Tongue (tissue), 1 donor: ENCODE measurements at regions not wholly inside any gene's neighbourhood (a gene's known extent, or its start where the extent isn't known, plus 50 kb on each side); places are given as distances from the start of the nearest gene placed in this dataset.
"Not testable (repeated sequence)": the region's sequence is repeated elsewhere in the genome, so short reads cannot be mapped to it uniquely, and the experiment has no call there.

Experiments
- DNase-seq: peaks from one replicate; pipeline ENCODE4 v3.0.0-alpha.2; 2015

GRCh38 chr13:54599413-54599812 is 1570.8 kb downstream of the OLFM4 start:
- DNase-seq: no peak

DNA sequence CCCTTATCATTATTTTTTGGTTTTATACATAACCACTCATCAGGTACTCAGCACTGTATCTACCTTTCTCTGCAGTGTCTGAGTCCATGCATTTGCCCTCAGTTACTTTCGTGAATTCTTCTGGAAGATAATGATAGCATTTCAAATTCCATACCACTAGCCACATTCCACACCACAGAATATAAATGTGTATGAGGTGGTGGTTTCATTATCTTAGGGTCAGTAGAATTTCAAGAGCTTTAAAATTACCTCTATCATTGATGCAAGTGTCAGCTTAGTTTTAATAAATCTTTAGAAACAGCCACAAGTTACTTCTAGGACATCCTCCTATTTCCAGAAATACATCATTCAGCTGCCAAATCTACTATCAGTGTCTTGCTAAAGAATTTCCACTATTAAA is 1578.3 kb downstream of the OLFM4 start:
- DNase-seq: no peak

DNA sequence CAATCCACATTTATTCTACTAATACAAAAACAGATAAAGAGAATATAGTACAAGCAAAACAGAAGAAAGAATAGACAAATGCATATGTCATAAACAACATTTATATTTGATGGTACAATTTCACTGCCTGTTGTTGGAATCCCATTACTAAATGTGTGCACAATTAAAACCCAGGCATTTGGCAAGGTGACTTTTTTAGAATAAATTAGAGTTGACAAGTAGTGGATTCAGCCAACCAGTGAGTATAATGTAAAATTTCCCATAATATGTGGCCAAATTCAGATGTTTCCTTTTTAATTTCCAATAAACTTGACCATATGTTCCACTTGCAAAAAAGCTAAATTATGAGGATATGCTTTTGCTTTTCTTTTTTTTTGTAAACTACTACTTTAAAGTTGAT is 1578.8 kb downstream of the OLFM4 start:
- no peak for DNase-seq

DNA sequence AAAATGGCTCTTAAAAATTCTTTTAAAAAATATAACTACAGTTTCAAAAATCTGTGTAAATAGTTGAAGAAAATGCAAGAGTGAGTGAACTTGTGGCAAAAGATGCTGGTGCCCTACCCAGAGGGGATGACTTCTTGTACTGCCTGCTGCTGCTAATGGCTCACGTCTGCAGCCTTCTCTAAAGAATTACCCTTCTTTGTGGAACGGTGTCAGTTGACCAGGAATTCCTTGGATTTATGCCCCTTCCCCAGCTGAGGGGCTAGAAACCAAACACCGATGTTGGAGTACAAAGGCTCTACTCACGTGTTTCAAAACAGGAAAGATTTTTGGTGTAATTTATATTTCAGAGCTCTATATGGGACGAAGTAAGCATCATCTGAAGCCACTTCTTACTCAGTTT is 1582.8 kb downstream of the OLFM4 start:
- DNase-seq: no peak

DNA sequence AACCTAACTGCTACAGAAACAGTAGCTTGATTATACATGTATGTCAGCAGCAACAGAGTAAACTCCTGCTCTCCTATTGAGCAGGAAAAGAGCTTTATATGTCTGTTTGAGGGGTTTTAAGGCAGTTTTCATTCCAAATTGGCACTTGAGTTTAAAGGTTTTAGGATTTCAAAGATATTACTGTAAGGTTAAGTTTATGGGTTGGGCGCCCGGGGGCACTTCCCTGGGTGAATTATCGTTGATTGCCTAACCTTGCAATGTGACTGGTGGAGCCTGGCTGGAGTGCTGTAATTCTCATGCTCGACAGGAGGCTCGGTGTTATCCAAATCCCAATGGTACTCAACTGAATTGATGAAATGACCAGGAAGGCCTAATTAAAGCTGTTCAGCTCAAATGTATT is 1586.1 kb downstream of the OLFM4 start:
- DNase-seq: no peak

GRCh38 chr13:54626504-54626903 is 1597.9 kb downstream of the OLFM4 start:
- not testable (repeated sequence) for DNase-seq

DNA sequence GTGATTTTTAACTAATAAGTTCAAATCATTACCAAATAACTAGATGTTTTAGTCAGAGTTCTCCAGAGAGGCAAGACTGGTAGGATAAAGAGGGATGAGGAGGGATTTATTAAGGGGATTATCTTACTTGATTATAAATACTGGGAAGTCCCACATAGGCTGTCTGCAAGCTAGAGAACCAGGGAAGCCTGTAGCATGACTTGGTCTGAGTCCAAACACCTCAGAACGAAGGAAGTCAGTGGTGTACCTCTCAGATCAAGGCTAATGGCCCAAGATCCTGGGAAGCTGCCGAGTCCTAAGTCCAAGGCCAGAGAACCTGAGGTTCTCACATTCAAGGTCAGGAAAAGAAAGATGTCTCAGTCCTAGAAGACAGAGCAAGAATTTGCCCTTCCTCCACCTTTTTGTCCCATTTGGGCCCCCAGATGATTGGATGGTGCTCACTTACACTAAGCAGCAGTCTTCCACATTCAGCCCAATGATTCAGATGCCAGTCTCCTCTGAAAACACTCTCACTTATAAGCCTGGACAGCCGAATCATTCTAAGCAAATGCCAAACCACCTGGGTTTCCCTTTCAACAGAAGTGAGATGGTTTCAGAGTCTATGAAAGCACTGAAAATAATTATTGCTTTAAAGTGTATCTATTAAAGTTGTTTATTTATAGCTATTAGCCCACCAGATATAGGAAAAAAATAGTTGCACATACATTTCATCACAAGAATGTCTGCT is 1599.2 kb downstream of the OLFM4 start:
- no peak for DNase-seq

GRCh38 chr13:54628383-54628782 is 1599.8 kb downstream of the OLFM4 start:
- DNase-seq: no peak

GRCh38 chr13:54633456-54633855 is 1604.8 kb downstream of the OLFM4 start:
- DNase-seq: no peak

GRCh38 chr13:54636231-54636630 is 1607.6 kb downstream of the OLFM4 start:
- no peak for DNase-seq

DNA sequence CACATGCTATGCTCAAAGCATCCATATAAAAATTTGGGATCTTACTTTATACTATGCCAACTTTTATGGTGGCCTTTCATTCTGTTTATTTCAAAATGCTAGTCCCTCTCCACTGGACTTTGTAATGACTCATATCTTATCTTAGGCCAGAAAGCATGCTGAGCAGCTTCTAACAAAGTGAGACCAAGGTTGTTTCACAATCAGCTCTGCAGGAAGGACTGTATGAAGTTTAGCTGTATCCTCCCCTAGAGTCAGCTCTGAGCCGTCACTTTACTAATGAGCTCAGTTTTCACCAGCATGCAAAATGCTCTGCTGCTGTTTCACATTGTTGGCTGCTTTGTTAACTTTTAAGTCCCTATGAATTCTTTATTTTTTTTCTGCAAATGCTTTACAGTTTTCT is 1608.8 kb downstream of the OLFM4 start:
- no peak for DNase-seq

DNA sequence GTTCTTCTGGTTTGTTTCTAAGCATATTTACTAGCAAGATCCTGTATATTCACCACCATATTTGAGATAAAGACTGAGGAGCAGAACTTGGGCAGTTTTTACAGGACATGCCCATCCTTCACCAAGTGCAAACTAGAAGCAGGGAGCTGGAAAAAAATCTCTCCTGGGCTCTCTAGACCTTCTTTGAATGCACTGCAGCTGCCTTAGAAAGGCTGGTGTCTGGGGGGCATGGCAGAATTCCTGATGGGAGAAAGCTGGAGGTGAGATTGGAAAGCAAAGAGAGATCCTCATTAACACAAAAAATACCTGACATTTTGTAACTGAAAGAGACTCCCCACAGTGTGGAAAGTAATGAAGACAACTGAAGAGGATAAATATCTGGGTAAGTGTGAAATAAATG is 1612.1 kb downstream of the OLFM4 start:
- no peak for DNase-seq

DNA sequence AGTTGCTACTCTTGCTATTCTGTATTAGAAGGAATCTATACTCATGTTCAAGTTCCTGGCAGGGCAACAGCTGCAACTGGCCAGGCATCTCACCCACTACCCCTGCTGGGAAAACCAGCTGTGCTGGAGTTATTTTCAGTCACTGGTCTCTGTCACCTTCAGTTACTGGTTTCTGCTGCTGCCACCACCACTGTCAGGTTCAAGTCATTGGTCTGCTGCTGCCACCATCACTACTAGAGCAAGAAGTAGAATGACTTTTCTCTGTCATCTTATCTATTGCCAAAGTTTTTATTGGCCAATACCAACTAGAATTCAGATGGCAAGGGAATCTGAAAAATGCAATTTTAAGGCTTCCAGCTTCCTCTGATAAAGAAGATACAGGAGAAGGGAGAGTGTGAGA is 1615.2 kb downstream of the OLFM4 start:
- no peak for DNase-seq

GRCh38 chr13:54647275-54647674 is 1618.7 kb downstream of the OLFM4 start:
- no peak for DNase-seq

DNA sequence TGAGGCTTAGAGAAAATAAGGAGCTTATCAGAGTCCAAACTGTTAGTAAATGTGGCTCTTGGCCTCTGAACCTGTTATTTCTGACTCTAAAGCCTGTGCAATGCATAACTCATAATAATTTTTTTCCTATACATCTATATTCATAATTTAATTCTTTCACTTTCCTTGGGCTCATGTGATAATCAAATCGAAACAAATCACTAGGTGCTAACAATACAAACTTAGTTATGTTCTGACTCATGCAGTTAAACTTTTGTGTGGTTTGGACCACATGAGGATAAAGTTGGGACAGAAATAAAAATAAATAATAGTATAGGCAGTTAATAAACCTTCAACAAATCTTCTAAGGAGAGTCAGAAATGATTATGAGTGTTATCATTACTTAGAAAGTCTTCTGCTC is 1629.0 kb downstream of the OLFM4 start:
- DNase-seq: no peak

- no peak for DNase-seq
Observed at GRCh38 chr13:54658771-54659170, 1630.2 kb downstream of the OLFM4 start.

GRCh38 chr13:54660277-54660676 is 1631.7 kb downstream of the OLFM4 start:
- DNase-seq: no peak

DNA sequence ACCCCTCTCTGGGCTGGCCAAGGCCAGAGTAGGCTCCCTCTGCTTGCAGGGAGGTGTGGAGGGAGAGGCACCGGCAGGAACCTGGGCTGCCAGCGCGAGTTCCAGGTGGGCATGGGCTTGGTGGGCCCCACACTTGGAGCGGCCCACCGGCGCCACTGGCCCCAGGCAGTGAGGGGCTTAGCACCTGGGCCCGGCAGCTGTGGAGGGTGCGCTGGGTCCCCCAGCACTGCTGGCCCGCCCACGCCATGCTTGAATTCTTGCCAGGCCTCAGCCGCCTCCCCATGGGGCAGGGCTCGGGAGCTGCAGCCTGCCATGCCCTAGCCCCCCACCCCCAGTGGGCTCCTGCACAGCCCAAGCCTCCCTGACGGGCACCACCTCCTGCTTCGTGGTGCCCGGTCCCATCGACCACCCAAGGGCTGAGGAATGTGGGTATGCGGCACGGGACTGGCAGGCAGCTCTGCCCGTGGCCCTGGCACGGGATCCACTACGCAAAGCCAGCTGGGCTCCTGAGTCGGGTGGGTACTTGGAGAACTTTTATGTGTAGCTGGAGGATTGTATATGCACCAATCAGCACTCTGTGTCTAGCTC is 1648.0 kb downstream of the OLFM4 start:
- DNase-seq: no peak

- no peak for DNase-seq
Observed at GRCh38 chr13:54682184-54682583, 1653.6 kb downstream of the OLFM4 start.

DNA sequence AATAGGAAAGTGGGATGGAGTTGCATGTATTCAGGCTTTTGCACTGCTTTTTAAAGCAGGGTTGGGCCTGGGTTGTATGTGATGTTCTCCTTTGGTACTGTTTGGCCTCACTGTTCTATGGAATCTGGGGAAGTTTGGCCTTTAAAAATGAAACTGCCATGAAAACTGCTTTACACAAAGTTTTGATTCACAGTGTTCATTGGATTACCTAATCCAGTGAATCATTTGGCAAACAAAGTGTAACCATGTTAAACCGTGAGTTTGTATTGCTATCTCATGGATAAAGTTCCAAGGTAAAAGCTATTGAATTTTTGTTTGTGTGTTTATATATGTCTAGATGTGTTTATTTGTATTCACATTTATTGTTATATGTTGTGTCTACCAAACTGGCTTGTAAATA is 1658.6 kb downstream of the OLFM4 start:
- no peak for DNase-seq

GRCh38 chr13:54699831-54700230 is 1671.2 kb downstream of the OLFM4 start:
- no peak for DNase-seq

DNA sequence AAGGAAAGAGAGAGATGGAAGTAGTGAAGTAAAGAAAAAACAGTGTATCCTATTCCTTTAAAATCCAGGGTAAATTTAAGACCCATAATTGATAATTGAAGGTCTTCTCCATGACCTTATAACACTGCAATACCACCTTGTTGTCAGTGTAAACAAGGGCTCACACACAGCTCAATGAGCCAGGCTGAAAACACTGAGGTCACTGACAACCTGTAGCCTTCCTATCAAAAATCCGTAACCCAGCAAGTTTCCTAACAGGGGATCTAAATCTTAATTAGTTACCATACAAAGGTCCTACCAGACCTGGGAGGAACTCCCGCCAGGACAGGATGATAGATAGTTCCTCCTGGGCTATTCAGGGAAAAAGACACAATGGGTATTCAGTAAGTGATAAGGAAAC is 1677.1 kb downstream of the OLFM4 start:
- DNase-seq: no peak

DNA sequence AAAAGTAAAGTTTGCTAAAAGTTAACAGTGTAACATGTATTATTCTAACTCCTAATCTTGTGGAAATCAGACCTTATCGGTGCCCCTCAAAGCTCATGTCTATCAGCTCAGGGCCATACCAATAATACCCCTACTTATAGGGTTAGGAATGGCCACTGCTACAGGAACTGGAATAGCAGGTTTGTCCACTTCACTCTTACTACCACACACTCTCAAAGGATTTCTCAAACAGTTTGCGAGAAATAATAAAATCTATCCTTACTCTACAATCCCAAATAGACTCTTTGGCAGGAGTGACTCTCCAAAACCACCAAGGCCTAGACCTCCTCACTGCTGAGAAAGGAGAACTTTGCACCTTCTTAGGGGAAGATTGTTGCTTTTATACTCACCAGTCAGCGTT is 1677.7 kb downstream of the OLFM4 start:
- no peak for DNase-seq

DNA sequence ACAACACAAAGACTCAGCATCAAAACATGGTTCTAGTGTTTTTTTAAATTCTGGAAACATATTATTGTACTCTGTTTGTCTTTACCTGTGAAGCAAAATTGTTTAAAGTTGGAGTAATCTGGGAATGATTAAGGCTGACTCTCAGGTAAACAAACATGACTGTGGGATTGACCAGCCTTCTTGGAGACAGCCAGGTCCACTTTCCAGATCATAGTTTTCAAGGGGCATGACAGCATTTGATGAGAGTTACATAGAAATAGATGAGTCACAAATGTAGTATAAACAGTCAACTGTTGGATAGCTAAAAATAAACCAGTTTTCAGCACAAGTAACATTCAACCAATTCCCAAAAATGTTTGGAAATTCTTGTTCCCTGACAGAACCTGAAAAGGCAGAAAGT is 1680.9 kb downstream of the OLFM4 start:
- peak; percentile 32 for DNase-seq

DNA sequence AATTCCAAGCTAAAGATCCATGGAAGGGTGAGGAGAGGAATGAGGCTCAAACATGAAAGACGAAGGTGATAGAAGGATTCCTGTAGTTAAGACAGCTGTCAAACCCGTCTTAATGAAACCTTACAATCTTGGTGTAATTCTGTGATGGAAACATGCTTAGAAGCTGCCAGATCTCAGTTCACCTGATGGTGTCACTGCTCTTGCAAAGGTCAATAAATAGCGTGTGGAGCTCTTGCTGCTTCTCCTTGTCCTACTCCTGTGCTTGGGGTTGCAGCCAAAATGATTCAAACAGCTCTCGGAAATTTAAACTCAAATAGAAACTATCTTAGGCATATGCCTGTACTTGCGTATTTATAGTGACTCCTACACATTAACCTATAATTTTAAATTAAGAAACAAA is 1705.0 kb downstream of the OLFM4 start:
- no peak for DNase-seq
